ENCODE measurements at regions not wholly inside any gene's neighbourhood (a gene's known extent, or its start where the extent isn't known, plus 50 kb on each side); places are given as distances from the start of the nearest gene placed in this dataset.

DNA sequence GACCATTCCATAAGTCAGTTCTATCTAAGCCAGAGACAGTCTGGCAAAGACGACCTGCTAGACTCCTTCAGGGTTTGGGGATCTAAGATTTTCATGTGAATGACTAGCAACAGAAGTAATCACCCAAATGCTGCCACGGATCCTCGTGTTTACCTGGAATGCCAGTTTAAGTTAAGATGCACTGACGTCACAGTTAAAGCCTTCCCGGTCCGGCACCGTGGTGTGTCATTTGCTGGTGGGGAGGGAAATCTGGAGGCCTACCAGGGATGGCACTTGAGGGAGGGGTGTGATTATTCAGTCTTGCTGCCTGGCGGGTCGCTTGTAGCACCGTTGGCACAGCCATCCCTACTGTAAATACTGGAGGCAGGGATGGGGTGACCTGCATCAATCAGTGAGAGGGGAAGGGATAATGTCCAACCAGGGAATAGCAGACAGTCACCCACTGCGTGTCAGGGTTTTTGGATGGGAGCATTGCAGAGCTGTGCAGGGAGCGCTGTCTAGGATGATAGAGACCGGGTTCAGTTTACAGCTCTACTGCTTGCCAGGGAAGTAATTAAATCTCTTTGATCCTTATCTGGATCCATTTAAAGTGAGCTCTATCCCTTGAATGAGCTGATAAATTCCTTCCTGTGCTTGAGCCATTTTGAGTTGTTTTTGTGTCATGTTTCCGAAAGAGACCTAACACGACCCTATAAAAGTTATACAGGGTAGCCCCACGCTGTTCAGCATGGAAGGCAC, 764.7 kb upstream of the EEF2KMT start:
- DNase-seq (ENCODE audit: low read depth): no peak
- no peak overlapping the region for H3K4me3 ChIP-seq (ENCODE audit: low read length)
- TF ChIP-seq, protein P1, sequence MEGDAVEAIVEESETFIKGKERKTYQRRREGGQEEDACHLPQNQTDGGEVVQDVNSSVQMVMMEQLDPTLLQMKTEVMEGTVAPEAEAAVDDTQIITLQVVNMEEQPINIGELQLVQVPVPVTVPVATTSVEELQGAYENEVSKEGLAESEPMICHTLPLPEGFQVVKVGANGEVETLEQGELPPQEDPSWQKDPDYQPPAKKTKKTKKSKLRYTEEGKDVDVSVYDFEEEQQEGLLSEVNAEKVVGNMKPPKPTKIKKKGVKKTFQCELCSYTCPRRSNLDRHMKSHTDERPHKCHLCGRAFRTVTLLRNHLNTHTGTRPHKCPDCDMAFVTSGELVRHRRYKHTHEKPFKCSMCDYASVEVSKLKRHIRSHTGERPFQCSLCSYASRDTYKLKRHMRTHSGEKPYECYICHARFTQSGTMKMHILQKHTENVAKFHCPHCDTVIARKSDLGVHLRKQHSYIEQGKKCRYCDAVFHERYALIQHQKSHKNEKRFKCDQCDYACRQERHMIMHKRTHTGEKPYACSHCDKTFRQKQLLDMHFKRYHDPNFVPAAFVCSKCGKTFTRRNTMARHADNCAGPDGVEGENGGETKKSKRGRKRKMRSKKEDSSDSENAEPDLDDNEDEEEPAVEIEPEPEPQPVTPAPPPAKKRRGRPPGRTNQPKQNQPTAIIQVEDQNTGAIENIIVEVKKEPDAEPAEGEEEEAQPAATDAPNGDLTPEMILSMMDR (conservative IDR thresholded peaks at IDR 0.05; ENCODE audit: low read depth, low read length): no peak

DNA sequence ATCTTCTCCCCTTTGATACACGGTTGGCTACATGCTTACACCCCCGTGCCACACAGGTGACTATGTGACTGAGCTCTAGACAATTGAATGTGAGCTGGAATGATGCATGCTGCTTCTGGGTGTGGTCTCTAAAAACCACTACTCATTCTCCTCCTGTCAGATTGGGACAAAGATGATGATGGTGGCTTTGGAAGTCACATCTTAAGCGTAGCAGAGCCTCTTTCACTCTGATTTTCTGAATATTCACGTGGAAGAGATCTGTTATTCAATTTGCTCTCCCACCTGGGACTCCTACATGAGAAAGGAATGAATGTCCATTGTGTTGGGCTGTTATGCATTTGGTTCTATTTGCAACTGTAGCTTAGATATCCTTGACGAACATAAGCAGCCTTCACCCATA, 763.6 kb upstream of the EEF2KMT start:
- DNase-seq (ENCODE audit: low read depth): no peak
- TF ChIP-seq, protein P1 (conservative IDR thresholded peaks at IDR 0.05; ENCODE audit: low read depth, low read length): no peak
- no peak overlapping the region for H3K4me3 ChIP-seq (ENCODE audit: low read length)

DNA sequence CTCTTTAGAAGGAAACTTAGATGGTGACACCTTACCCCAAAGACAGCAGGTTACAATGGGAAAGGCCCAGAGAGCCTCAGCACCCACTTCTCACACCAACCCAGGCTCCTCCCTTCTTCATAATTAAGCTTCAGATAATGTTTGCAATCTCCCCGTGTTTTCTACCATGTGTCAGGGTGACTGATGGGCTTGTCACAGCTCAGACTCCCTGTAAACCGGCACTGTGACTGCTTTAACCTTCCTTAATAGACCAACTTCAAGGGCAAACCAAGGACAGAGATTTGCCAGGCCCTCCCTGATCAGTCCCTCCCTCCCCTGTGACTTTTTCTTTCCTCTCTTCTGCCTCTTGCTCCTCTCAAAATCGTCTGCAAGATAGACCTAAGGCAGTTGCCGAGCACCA, 760.6 kb upstream of the EEF2KMT start:
- TF ChIP-seq, protein P1 (conservative IDR thresholded peaks at IDR 0.05; ENCODE audit: low read depth, low read length): no peak
- H3K4me3 ChIP-seq (ENCODE audit: low read length): no peak overlapping the region
- no peak for DNase-seq (ENCODE audit: low read depth)

DNA sequence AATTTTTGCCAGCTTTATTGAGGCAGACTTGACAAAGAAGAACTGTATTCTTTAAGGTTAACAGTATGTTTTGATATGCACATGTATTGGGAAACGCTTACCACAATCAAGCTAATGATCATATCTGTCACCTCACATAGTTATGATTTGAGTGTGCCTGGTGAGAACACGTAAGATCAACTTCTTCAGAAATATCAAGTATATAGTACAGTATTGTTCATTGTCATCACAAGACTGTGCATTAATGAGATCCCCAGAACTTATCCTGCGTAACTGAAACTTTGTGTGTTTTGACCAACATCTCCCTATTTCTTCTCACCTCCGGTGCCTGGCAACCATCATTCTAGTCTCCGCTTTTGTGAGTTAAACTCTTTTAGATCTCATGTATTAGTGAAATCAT, 756.4 kb upstream of the EEF2KMT start:
- TF ChIP-seq, protein P1 (conservative IDR thresholded peaks at IDR 0.05; ENCODE audit: low read depth, low read length): no peak
- no peak for DNase-seq (ENCODE audit: low read depth)
- no peak overlapping the region for H3K4me3 ChIP-seq (ENCODE audit: low read length)

DNA sequence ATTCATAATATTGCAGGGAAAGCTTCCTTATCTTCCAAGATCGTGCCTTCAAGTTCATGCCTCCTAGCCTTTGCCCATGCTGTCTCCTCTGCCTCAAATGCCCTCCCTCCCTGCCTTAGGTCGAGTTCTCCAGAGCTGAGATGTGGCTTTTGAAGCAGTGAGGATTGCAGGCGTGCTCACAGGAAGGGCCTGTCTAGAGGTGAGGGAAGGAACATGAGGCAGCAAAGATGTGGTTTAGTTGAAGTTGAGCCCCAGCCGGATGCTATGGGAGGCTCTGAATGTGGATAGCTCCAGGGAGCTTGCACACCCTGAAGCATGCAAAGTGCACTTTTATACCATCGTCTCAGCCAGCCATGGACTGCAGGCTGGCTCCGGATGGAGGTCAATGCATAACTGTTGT, 754.6 kb upstream of the EEF2KMT start:
- no peak for DNase-seq (ENCODE audit: low read depth)
- TF ChIP-seq, protein P1 (conservative IDR thresholded peaks at IDR 0.05; ENCODE audit: low read depth, low read length): no peak
- no peak overlapping the region for H3K4me3 ChIP-seq (ENCODE audit: low read length)

DNA sequence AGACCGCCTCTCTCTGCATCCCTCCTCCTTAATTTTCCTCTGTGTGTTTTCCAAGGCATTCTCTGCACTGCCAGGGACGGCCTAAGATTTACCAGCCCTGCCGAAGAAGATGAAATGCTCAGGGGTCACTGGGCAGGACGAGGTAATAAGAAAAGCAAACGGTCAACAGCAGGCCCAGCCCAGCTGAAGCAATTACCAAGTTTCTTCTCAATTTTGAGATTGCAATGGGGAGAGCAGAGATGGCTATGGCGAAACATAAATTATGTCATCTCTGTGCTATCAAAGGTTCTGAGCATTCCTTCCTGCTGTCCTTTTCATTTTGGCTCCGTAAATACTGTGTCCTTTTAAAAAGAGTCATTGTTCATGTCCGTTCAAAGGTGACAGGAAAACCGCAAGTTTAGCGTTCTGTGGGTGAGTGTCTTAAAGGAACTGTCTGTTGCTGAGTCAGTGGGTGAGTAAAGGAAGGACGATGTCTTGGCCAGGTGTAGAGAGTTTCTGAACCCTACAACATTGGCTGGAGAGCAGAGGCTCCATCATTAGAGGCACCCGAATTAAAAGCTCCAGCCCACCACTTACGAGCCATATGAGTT, 753.9 kb upstream of the EEF2KMT start:
- H3K4me3 ChIP-seq (ENCODE audit: low read length): no peak overlapping the region
- DNase-seq (ENCODE audit: low read depth): no peak
- TF ChIP-seq, protein P1 (conservative IDR thresholded peaks at IDR 0.05; ENCODE audit: low read depth, low read length): no peak
